HG03439 (cell line): ENCODE measurements at regions not wholly inside any gene's neighbourhood (a gene's known extent, or its start where the extent isn't known, plus 50 kb on each side); places are given as distances from the start of the nearest gene placed in this dataset.

Experiments
- ATAC-seq: cut with Tn5 transposase; IDR thresholded peaks from one replicate; pipeline ENCODE4 v1.9.1; 2021; ENCODE audit warnings: mild to moderate bottlenecking, moderate library complexity; ENCODE audit not compliant: unreplicated experiment

GRCh38 chr13:61040181-61040580 lies 375.5 kb downstream of the PCDH20 start:
- ATAC-seq, result no peak

GRCh38 chr13:61039302-61039701 lies 376.3 kb downstream of the PCDH20 start:
- no peak for ATAC-seq

- ATAC-seq, result no peak
These were observed 378.9 kb downstream of the PCDH20 start for GRCh38 chr13:61036715-61037114.

GRCh38 chr13:61030445-61030844 lies 385.2 kb downstream of the PCDH20 start:
- ATAC-seq, result no peak

GRCh38 chr13:61029064-61029463 lies 386.6 kb downstream of the PCDH20 start:
- no peak for ATAC-seq

GRCh38 chr13:61024046-61024445 lies 391.6 kb downstream of the PCDH20 start:
- no peak for ATAC-seq

- ATAC-seq, result no peak
These were observed 393.8 kb downstream of the PCDH20 start for GRCh38 chr13:61021838-61022237.

GRCh38 chr13:61013796-61014195 lies 401.9 kb downstream of the PCDH20 start:
- no peak for ATAC-seq

GRCh38 chr13:61010358-61010757 lies 405.3 kb downstream of the PCDH20 start:
- no peak for ATAC-seq

GRCh38 chr13:61002686-61003085 lies 413.0 kb downstream of the PCDH20 start:
- no peak for ATAC-seq

- no peak for ATAC-seq
These were observed 425.5 kb downstream of the PCDH20 start for GRCh38 chr13:60990032-60990733.

GRCh38 chr13:60986301-60986700 lies 429.3 kb downstream of the PCDH20 start:
- ATAC-seq, result no peak

GRCh38 chr13:60981407-60981806 lies 434.2 kb downstream of the PCDH20 start:
- ATAC-seq, result no peak

- ATAC-seq, result no peak
These were observed 439.3 kb downstream of the PCDH20 start for GRCh38 chr13:60976367-60976766.

- no peak for ATAC-seq
These were observed 441.4 kb downstream of the PCDH20 start for GRCh38 chr13:60974296-60974695.

- ATAC-seq, result no peak
These were observed 442.1 kb downstream of the PCDH20 start for GRCh38 chr13:60973529-60973928.

GRCh38 chr13:60970736-60971135 lies 444.9 kb downstream of the PCDH20 start:
- ATAC-seq, result no peak

GRCh38 chr13:60969656-60970055 lies 446.0 kb downstream of the PCDH20 start:
- no peak for ATAC-seq

- ATAC-seq, result no peak
These were observed 456.2 kb downstream of the PCDH20 start for GRCh38 chr13:60959427-60959826.

- ATAC-seq, result no peak
These were observed 457.8 kb downstream of the PCDH20 start for GRCh38 chr13:60957816-60958215.

- no peak for ATAC-seq
These were observed 470.3 kb downstream of the PCDH20 start for GRCh38 chr13:60945396-60945795.

- no peak for ATAC-seq
These were observed 470.8 kb downstream of the PCDH20 start for GRCh38 chr13:60944863-60945262.

GRCh38 chr13:60944016-60944415 lies 471.6 kb downstream of the PCDH20 start:
- ATAC-seq, result no peak
